GM18868 (cell line): ENCODE measurements at regions not wholly inside any gene's neighbourhood (a gene's known extent, or its start where the extent isn't known, plus 50 kb on each side); places are given as distances from the start of the nearest gene placed in this dataset.

ENCODE experiments used
- ATAC-seq: cut with Tn5 transposase; IDR thresholded peaks from one replicate; pipeline ENCODE4 v1.9.1; 2021; ENCODE audit warnings: mild to moderate bottlenecking, moderate library complexity; ENCODE audit not compliant: unreplicated experiment

GRCh38 chr14:53896726-53897125 is 59.9 kb downstream of the BMP4 start:
- ATAC-seq = no peak

- ATAC-seq = peak; percentile 77
These were observed 62.2 kb downstream of the BMP4 start for GRCh38 chr14:53894456-53894855.

GRCh38 chr14:53893374-53893773 is 63.3 kb downstream of the BMP4 start:
- no peak for ATAC-seq

DNA sequence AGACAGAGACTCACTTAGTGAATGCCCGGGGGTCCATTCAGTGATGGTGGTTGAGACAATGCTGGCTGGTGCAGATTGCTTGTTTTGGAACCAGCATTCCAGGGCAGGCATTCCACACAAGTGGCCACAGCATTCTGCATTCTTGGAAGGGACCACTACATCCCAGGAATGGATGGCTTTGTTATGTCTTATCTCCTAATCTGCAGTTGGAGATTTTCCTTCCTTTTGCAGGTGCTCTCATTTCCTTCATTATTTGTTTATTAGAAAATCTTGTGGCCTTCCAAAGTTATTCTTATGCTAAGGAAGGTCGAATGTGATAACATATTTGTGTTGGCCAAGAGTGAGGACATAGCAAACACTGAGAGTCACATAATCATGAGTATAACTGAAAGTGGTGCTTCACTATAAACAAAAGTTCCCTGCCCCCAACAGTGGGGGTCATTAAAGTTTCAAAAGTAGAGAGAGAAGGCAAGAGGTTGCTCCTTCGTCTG is 66.0 kb downstream of the BMP4 start:
- ATAC-seq = no peak

DNA sequence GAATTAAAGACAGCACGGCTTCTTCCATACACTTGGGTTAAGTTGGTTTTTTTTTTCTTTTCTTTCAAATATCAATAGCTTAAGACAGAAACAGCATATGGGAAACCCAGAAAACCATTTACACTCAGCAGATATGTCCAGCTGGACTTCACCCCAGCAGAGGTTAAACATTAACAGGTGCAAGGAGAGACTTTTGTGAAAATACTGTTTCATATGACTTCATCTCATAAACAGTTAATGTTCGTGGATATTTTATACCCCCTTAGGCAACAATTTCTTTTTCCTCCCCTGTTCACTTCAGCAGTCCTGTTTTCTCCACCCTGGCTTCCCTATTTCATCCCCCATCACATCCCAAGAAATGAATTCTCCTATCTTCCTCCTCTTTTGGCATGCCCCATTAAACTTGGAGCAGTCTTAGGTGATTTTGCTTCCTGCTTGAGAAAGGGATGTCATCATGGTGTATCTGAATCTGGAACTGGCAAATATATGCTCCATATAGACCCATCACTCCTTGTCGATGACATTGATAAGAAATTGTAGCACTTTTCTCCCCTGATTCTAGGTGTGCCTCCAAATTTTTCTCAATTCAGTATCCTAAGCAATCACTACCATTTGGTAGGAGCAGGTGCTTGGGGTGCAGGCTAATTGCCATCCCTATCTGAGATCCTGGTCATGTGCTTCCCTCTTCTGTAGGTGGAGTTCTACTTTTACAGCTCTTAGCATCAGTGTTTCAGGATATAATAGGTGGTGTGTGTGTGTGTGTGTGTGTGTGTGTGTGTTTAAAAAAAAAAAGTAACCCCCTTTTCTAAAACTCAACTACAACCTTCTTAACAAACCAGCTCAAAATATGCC is 67.9 kb downstream of the BMP4 start:
- ATAC-seq = no peak

GRCh38 chr14:53885136-53885640 is 71.4 kb downstream of the BMP4 start:
- ATAC-seq = no peak

GRCh38 chr14:53884601-53885000 is 72.0 kb downstream of the BMP4 start:
- no peak for ATAC-seq

GRCh38 chr14:53883739-53884138 is 72.9 kb downstream of the BMP4 start:
- no peak for ATAC-seq

- no peak for ATAC-seq
These were observed 73.9 kb downstream of the BMP4 start for GRCh38 chr14:53882684-53883083.

DNA sequence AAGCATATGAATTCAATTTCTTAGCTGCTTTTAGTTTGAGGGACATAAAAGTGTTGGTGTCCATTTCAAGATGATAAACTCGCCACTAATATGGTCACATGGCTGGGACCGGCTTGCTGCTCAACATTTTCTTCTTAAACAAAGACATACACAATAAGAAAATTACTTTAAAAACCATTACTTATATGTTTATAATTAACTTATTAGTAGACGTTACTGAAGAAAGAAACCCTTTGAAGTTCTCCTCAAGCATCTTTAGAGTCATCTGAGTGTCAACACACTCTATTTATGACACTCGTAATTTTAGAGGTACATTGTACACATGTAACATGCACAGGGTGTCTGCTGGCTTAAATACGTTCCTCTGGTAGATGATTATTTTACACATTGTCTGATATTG is 74.7 kb downstream of the BMP4 start:
- ATAC-seq = no peak

GRCh38 chr14:53881161-53881871 is 75.3 kb downstream of the BMP4 start:
- ATAC-seq = no peak

DNA sequence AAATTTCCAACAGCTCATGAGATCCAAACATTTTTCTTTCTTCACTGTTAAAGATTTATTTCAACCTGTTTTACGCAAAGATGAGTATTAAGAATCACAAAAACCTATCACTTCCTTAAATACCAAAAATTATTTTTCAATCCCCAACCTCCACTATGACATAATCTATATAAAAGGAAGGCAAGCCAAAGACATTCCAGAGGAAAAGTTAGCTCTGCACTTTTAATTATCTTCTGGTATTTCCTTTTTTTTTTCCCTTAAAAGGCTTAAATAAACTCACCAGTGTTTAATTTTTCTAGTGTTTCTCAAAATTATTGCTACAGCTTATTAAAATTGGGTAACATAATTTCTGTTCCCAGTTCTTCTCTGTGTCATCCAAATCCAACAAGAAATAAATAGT is 75.9 kb downstream of the BMP4 start:
- ATAC-seq = no peak

- ATAC-seq = no peak
These were observed 76.9 kb downstream of the BMP4 start for GRCh38 chr14:53879747-53880146.

GRCh38 chr14:53879022-53879686 is 77.5 kb downstream of the BMP4 start:
- ATAC-seq = no peak

DNA sequence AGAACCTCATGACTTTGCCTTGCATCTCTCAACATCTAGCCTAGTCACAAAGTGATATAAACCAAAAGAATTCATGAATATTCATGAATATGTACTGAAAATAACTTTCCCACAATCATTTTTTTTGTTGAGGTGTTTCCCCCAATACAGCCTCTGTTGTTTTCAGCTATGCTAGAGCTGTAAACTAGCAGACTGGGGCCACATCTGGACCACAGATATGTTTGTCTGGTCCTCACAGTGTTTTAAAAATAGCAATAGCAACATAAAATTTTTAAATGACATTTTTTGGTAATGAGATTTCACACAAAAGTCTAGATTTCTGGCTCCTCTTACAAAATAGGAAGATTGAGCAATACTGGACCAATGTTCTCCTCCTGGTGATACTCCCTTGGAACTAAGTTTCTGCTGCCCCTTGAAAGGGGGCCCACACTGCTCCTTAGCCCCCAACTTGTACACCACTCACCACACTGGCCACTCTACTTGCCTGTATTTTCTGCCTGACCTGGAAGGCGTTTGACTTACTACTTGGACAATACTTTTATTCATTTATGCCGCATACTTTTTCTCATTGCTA is 81.2 kb downstream of the BMP4 start:
- no peak for ATAC-seq

GRCh38 chr14:53874704-53875103 is 81.9 kb downstream of the BMP4 start:
- no peak for ATAC-seq

GRCh38 chr14:53872681-53873089 is 83.9 kb downstream of the BMP4 start:
- ATAC-seq = no peak

DNA sequence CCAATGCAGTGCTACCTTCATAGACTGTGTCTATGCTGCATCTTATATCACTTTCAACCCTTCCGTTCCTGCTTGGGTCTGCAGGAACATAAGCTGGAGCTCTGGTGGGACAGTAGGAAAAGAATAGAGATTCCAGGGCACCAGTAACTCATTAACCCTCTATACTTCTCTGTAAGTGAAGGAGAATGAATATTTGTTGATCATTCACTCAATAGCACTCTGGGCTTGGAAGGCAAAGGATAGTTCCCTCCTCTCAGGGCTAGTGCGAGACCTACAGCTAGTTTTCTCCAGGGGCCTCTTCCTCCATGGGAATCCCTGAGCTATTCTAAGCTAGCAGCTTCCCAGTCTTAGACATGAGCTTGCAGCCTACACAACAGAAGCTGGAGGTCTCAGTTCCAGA is 84.7 kb downstream of the BMP4 start:
- no peak for ATAC-seq

DNA sequence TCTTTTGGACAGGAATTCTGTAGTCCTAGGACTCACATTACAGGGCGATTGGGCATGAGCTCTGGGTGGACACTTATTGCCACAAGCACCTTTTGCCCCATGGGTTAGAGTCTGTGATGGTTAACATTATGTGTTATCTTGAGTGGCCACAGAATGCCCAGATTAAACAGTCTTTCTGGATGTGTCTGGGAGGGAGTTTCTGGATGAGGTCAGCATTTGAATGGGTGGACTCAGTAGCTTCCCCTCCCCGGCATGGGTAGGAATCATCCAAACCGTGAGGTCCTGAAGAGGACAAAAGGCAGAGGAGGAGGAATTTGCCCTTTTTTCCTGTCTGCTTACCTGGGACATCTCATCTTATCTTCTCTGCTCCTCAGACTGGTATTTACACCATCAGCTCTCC is 85.6 kb downstream of the BMP4 start:
- no peak for ATAC-seq

DNA sequence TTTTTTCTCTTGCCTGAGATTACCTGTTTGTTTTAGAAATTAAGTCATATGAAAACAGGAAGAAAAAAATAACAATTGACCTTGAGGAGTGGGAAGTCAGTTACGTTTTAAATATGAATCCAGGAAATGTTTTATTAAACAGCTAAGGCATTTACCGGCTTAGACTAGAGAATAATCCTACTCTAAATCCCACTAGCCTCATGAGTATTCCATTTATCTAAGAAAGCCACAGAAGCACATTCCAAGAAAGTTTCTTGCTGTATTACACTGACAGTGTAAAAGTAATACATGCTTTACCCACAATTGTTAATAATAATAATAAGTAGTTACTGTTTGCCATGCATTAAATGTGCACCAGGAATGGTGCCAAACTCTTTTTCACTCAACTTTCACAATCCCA is 90.9 kb downstream of the BMP4 start:
- no peak for ATAC-seq

- ATAC-seq = no peak
These were observed 94.8 kb downstream of the BMP4 start for GRCh38 chr14:53861781-53862180.
